C4-2B (cell line): ENCODE measurements at regions not wholly inside any gene's neighbourhood (a gene's known extent, or its start where the extent isn't known, plus 50 kb on each side); places are given as distances from the start of the nearest gene placed in this dataset.

ENCODE experiments used
- CTCF ChIP-seq: fragments of 450-650 bp; conservative IDR thresholded peaks from 2 replicates; pipeline ENCODE4 v1.5.1; 2017; ENCODE audit warnings: mild to moderate bottlenecking
- ZFX ChIP-seq: fragments of 450-650 bp; IDR thresholded peaks from 2 replicates; pipeline ENCODE4 v1.6.1; 2017

GRCh38 chr5:117748336-117748735 is 1173.7 kb upstream of the SEMA6A start:
- no peak for TF ChIP-seq CTCF
- TF ChIP-seq ZFX: no peak
